ENCODE measurements at regions not wholly inside any gene's neighbourhood (a gene's known extent, or its start where the extent isn't known, plus 50 kb on each side); places are given as distances from the start of the nearest gene placed in this dataset.
A peak's percentile ranks its signal among the peaks of the same experiment; 100 is the strongest.

DNA sequence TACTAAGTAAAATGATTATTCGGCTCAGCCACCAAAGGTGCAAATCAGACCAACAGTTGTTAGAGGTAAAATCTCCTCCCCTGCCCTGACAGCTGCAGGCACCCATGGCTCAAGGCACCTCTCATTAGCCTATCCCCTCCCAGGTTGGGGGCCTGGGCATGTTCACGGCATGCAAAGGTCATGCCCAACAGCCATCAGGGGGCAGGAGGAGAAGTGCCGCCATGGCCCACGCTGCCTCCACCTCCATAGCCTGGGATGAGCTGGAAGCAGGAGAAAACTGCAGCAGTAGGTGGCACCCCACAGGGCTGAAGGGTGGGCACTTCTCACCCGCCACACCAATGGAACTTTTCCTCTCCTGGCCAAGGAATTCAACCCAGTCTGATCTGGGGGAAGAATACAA is 146.4 kb upstream of the COX10 start:
- Mint-ChIP-seq H3K27ac (no peak overlapping the region), H3K27me3 (no peaks in the 10 kb centered on the region), H3K4me3 (no peak overlapping the region), H3K9me3 (peaks cover 5% of the 10 kb centered on the region), H3K4me1 (no peaks in the 10 kb centered on the region), H3K36me3 (ENCODE audit: low read depth) (no peaks in the 10 kb centered on the region)
- DNase-seq: no peak
- intact Hi-C loops (cut with micrococcal nuclease): no loop called here

DNA sequence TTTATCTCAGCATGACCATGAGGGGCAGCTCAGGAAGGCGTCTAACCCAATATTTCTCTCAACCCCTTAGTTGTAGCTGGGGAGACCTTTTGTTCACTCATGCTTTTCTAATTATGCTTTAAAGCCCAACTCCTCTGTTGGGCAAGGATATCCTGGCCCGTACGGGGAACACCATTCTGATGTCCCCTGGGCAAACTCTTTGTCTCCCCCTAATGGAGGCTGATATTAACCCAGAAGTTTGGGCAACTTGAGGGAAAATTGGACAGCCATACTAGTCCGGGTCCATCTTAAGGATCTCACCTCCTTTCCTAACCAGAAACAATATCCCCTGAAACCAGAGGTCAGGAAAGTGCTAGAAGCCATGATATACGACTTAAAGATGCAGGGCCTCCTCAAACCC is 143.7 kb upstream of the COX10 start:
- peaks cover 5% of the 10 kb centered on the region for H3K9me3 Mint-ChIP-seq
- H3K27ac Mint-ChIP-seq: no peak overlapping the region
- DNase-seq: no peak
- no peak overlapping the region for H3K4me3 Mint-ChIP-seq
- no peaks in the 10 kb centered on the region for H3K27me3 Mint-ChIP-seq
- intact Hi-C loops (cut with micrococcal nuclease): no loop called here
- H3K4me1 Mint-ChIP-seq: no peaks in the 10 kb centered on the region
- peaks cover 4% of the 10 kb centered on the region for H3K36me3 Mint-ChIP-seq (ENCODE audit: low read depth)

DNA sequence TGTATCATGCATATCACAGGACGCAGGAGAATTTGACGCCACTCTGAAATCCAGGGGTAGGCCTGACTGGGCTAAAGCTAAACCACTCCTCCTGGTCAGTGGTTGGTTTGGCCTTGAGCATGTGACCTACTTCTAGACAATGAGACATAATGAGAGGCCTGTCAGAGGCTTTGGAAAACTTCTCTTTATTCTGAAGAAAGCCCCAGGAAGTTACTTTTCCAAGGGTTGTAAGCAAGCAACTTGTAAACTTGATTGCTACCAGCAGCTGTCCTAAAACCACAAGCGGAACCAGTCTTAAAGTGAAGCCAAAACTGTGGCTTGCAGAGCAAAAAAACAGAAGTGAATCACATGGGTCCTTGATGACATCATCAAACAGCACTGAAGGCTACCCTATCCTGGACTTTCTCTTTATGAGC is 138.2 kb upstream of the COX10 start:
- H3K27ac Mint-ChIP-seq: no peak overlapping the region
- H3K36me3 Mint-ChIP-seq (ENCODE audit: low read depth): peaks cover 14% of the 10 kb centered on the region
- H3K4me1 Mint-ChIP-seq: peaks cover 2% of the 10 kb centered on the region
- DNase-seq: no peak
- intact Hi-C loops (cut with micrococcal nuclease): no loop called here
- no peak overlapping the region for H3K4me3 Mint-ChIP-seq
- peaks cover 8% of the 10 kb centered on the region for H3K9me3 Mint-ChIP-seq
- H3K27me3 Mint-ChIP-seq: no peaks in the 10 kb centered on the region

DNA sequence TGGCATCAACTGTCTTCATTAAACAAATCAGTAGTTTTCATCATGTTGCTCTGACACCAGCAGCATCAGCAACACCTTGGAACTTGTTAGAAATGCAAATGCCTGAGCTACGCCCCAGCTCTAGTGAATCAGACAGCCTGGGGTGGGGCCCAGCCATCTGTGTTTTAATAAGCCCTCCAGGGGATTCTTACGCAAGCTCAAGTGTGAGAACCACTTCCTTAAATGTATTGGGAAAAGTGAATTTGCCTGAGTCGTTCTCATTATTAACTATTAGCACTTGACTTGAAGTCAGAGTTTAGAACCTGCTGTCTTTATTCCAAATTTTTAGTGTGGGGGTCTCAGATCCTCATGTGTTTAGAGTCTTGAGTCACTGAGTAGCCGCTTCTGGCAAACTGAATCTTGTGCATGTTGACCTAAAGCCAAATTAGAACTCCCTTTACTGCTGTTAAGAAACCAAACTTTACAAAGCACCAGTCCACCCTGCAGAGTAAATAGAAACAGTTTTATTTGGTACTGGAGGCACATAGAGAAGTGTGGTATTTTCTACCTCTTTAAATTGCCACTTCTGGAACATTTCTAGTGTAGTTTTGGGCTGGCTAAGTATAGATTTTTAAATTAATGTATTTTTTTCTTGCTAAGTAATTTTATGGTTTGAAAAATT is 137.4 kb upstream of the COX10 start:
- Mint-ChIP-seq H3K4me3 (no peak overlapping the region), H3K27ac (no peak overlapping the region), H3K4me1 (peaks cover 2% of the 10 kb centered on the region), H3K9me3 (peaks cover 8% of the 10 kb centered on the region), H3K36me3 (ENCODE audit: low read depth) (peaks cover 14% of the 10 kb centered on the region), H3K27me3 (no peaks in the 10 kb centered on the region)
- intact Hi-C loops (cut with micrococcal nuclease): no loop called here
- peak; percentile 48 for DNase-seq

DNA sequence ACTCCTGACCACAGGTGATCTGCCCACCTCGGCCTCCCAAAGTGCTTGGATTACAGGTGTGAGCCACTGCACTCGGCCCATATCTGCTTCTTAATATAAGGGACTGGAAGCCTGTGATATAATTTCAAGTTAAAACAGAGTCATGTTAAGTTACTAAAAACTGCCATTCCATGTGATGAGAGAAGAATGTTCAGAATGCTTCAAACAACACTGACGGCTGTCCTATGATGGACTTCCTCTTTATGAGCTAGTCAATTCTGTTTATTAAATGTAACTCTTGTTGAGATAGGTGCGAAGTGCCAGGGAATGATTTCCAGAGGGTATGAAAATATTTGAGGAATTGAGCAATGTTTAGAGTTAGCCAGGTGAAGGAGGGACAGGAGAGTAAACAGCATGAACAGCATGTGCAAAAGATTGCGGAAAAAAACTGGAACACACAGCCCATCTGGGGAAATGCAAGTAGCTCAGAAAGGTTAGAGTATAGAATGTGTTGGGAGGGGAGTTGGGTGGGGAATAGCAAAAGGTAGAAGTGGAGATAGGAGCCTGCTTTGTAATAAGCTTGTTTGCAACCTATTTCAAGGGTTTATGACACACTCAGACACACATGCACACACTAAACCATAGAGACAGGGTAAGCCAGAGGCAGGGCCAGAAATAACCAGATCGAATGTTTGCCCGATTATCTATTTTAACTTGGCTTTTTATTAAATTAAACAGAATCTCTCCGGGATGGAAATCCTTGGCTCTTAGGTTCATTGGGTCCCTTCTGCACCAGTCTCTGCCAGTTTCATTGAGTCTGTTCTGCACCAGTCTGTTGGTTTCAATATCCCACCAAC is 135.6 kb upstream of the COX10 start:
- Mint-ChIP-seq H3K9me3 (peaks cover 8% of the 10 kb centered on the region), H3K27me3 (no peaks in the 10 kb centered on the region), H3K4me3 (no peak overlapping the region), H3K27ac (no peak overlapping the region), H3K36me3 (ENCODE audit: low read depth) (peaks cover 14% of the 10 kb centered on the region), H3K4me1 (peaks cover 2% of the 10 kb centered on the region)
- no peak for DNase-seq
- intact Hi-C loops (cut with micrococcal nuclease): no loop called here

DNA sequence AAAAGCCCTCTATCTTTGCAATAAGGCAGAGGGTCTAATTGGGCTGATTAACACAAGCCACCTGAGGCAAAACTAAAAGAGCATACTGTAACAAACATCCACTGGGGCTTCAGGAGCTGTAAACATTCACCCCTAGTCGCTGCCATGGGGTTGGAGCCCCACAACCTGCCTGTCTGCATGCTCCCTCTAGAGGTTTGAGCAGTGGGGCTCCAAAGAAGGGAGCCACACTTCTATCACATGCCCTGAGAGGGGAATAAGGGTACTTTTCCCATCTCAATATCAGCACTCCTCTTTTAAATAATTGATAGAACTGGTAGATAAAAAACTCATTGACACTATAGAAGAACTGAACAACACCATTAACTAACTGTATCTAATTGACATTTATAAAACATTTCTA is 130.1 kb upstream of the COX10 start:
- H3K27me3 Mint-ChIP-seq: no peaks in the 10 kb centered on the region
- H3K4me3 Mint-ChIP-seq: no peak overlapping the region
- H3K36me3 Mint-ChIP-seq (ENCODE audit: low read depth): peaks cover 12% of the 10 kb centered on the region
- no peaks in the 10 kb centered on the region for H3K4me1 Mint-ChIP-seq
- no peak for DNase-seq
- H3K27ac Mint-ChIP-seq: no peak overlapping the region
- peaks cover 4% of the 10 kb centered on the region for H3K9me3 Mint-ChIP-seq
- intact Hi-C loops (cut with micrococcal nuclease): no loop called here

DNA sequence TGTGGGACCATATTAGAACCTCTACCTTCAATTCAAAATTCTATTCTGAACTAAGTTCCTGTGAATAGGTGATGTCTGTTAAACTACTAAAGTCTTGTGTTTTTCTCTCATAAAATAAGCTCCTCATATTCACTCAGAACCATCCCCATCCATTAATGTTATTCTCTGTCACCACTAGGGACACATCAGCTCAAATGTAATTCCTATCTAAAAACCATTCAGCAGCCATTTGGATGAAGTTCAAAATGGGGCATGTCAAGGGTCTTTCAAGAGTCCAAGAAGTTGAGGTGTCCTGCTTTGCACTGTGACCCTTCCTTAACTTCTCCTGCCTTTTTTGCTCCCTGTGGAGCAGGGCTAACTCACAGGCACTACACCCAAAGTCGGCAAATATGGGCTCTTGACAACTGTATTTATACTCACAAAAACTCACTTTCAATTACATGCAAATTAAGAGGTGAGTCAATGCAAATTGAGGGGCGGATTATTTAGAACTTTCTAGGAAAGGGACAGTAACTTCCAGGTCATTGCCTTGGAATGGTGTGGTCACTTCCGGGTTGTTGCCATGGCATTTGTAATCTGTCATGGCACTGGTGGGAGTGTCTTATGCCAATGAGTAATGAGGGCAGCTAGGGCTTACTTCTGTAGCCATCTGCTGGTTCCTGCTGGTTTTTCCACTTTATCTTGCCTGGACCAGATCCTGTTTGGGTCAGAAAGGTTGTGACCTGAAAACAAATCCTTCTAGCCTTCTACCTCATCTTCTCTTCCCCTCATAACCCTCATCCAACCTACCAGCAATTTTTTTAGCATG is 128.2 kb upstream of the COX10 start:
- Mint-ChIP-seq H3K4me1 (no peaks in the 10 kb centered on the region), H3K27ac (no peak overlapping the region), H3K27me3 (no peaks in the 10 kb centered on the region), H3K4me3 (no peak overlapping the region), H3K9me3 (peaks cover 4% of the 10 kb centered on the region), H3K36me3 (ENCODE audit: low read depth) (peaks cover 14% of the 10 kb centered on the region)
- intact Hi-C loops (cut with micrococcal nuclease): no loop called here
- DNase-seq: no peak

DNA sequence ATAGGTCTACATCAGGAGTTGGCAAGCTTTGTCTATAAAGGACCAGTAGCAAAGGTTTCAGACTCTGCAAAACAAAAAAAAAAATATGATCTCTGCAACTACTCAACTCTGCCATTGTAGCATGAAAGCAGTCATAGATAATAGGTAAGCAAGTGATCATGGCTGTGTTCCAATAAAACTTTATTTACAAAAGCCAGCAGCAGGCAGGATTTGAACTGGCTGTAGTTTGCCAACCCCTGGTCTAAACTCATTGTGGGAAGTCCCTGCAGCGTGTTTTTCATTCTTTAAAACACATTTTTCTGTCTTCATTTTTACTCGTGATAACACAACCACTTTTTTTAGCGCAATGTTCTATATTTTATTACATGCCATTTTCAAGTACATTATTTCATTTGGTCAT is 127.5 kb upstream of the COX10 start:
- Mint-ChIP-seq H3K27ac (no peak overlapping the region), H3K27me3 (no peaks in the 10 kb centered on the region)

DNA sequence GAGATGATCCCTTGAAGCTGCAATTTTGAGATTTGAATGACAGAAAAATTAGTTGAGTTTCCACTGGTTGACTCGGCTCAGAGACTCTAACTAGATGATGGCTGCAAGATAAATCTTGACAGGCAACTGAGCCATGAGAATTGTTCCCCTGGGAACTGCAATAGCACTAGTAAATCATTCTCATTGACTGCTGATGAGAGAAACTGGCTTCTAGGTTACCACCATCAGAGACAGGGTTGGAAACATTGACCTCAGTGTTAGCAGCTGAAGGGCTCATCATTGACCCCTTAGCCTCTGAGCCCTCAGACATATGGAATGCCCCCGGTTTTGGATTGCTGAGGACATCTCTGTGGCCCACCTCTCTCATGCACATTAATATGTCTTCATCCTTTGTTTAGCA is 125.4 kb upstream of the COX10 start:
- Mint-ChIP-seq H3K4me3 (no peak overlapping the region), H3K36me3 (ENCODE audit: low read depth) (peaks cover 18% of the 10 kb centered on the region), H3K4me1 (no peaks in the 10 kb centered on the region), H3K9me3 (peaks cover 10% of the 10 kb centered on the region), H3K27me3 (no peaks in the 10 kb centered on the region), H3K27ac (no peak overlapping the region)
- no peak for DNase-seq
- intact Hi-C loops (cut with micrococcal nuclease): no loop called here

More for the DNA sequence above, 127.5 kb upstream of the COX10 start:
- Mint-ChIP-seq H3K4me1 (no peaks in the 10 kb centered on the region), H3K36me3 (ENCODE audit: low read depth) (peaks cover 14% of the 10 kb centered on the region), H3K4me3 (no peak overlapping the region), H3K9me3 (peaks cover 4% of the 10 kb centered on the region)
- DNase-seq: no peak
- intact Hi-C loops (cut with micrococcal nuclease): no loop called here

DNA sequence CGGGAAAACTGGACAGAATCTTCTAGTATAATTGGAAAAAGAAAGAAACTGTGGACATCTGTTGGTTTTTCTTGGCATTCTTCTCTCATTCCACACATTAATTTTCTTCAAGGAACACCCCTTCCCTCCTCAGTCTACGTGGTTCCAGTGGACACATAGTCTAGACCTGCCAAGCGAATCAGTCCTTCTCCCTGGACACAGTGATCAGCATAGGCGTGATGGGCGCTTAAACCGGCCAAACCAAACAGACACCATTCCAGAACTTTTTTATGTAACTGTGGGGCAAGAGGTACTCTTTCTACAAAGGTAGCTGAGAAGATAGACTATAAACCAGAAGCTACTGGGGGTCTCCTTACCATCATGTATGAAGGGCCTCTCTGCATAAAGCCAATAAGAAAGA is 121.8 kb upstream of the COX10 start:
- Mint-ChIP-seq H3K36me3 (ENCODE audit: low read depth) (peaks cover 8% of the 10 kb centered on the region), H3K27ac (no peak overlapping the region), H3K4me3 (no peak overlapping the region), H3K4me1 (no peaks in the 10 kb centered on the region), H3K27me3 (no peaks in the 10 kb centered on the region), H3K9me3 (peaks cover 6% of the 10 kb centered on the region)
- DNase-seq: no peak
- intact Hi-C loops (cut with micrococcal nuclease): no loop called here

DNA sequence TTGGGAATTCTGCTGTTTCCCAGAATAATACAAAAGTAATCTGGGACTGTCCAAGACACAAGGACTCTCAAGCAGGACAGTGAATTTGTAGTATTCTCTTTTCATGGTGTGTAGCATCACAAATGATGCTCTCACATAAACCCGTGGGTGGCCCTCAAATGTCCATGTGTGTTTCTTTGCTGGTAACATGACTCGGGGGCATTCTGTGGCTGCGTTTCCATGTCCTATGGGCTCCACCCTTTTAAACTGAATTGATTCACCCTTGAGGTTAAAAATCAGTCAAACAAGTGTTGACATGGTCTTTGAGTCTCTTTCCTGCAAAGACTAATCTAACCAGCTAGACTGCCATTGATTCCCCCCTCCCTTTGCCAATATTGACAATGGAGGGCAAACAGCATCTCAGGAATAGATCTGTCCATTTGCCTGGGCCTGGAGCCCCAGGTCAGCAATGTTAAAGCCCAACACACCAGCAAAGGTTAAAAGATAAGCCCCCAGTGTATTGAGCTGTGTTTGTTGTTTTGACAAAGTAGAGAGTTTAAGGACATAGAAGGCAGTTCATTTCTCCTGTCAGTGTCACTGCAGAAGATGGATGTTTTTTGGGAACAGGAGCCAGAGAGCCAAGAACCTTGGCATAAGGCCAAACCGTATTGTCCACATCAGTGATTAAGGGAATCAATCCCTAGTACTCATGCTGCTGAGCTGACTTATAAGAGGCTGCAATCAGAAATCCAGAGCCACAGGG is 117.1 kb upstream of the COX10 start:
- Mint-ChIP-seq H3K27ac (no peak overlapping the region), H3K4me3 (no peak overlapping the region), H3K36me3 (ENCODE audit: low read depth) (peaks cover 12% of the 10 kb centered on the region), H3K9me3 (peaks cover 16% of the 10 kb centered on the region), H3K4me1 (no peaks in the 10 kb centered on the region), H3K27me3 (no peaks in the 10 kb centered on the region)
- intact Hi-C loops (cut with micrococcal nuclease): no loop called here
- no peak for DNase-seq

DNA sequence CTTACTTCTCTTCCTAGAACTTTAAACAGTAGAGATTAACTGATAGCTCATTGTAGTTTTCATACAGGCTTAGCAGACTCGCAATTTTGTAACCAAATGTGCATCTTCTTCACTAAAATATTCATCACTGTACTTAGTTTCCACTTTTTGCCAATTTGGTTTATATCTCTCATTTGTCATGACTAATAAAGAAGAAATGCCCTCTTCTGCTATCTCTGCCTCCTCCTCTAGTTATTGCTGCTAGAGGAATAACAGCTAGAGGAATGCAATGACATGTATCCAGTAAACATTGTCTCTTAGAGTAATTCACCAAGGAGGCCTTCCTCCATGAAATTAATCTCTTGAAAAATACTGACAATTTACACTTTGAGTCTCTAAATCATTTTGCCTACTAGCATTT is 115.5 kb upstream of the COX10 start:
- no peak for DNase-seq
- intact Hi-C loops (cut with micrococcal nuclease): no loop called here
- Mint-ChIP-seq H3K27me3 (no peaks in the 10 kb centered on the region), H3K4me3 (no peak overlapping the region), H3K9me3 (peaks cover 9% of the 10 kb centered on the region), H3K36me3 (ENCODE audit: low read depth) (peaks cover 12% of the 10 kb centered on the region), H3K4me1 (no peaks in the 10 kb centered on the region), H3K27ac (no peak overlapping the region)

DNA sequence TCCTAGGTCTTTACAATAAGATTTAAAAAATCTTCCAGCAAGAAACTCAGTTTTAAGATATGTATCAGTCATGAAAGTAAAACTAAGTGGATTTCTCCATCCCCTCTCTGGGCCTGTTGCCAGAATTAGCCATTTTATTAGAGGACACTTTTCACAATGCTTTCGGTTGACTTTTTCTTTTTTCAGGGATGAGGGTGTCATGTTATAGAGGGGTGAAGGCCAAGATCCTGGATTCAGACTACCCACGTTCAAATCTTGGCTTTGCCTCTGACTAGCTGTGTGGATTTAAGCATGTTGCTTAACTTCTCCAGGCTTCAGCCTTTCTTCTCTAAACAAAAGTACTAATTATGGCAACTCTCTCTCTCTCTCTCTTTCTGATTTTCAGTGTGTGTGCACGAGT is 111.7 kb upstream of the COX10 start:
- intact Hi-C loops (cut with micrococcal nuclease): no loop called here
- Mint-ChIP-seq H3K4me1 (peaks cover 6% of the 10 kb centered on the region), H3K27ac (no peak overlapping the region), H3K9me3 (peaks cover 15% of the 10 kb centered on the region), H3K27me3 (no peaks in the 10 kb centered on the region), H3K36me3 (ENCODE audit: low read depth) (peaks cover 12% of the 10 kb centered on the region), H3K4me3 (no peak overlapping the region)
- no peak for DNase-seq
